Mucosa of descending colon (tissue), 3 donors: ENCODE measurements at regions not wholly inside any gene's neighbourhood (a gene's known extent, or its start where the extent isn't known, plus 50 kb on each side); places are given as distances from the start of the nearest gene placed in this dataset.

Experiments
- ATAC-seq: fragments of 200-7000 bp; cut with Tn5 transposase; one replicate; pipeline ENCODE4 v1.9.1; 2020; ENCODE audit warnings: mild to moderate bottlenecking, moderate library complexity
- DNase-seq, 3 donors: peaks; one replicate each; pipeline ENCODE4 v3.0.0-alpha.2; 2020
- H3K36me3 ChIP-seq: fragments of 200-600 bp; one replicate; pipeline ENCODE4 v1.8.0; 2021; ENCODE audit warnings: low read depth, mild to moderate bottlenecking
- H3K4me1 ChIP-seq: fragments of 200-600 bp; one replicate; pipeline ENCODE4 v1.8.0; 2021; ENCODE audit warnings: low read depth, mild to moderate bottlenecking
- H3K4me3 ChIP-seq: fragments of 200-600 bp; one replicate; pipeline ENCODE4 v1.8.0; 2021; ENCODE audit warnings: mild to moderate bottlenecking
- H3K9me3 ChIP-seq: fragments of 200-600 bp; one replicate; pipeline ENCODE4 v1.8.0; 2021; ENCODE audit warnings: mild to moderate bottlenecking
- CTCF ChIP-seq: fragments of 200-600 bp; IDR thresholded peaks from one replicate; pipeline ENCODE4 v1.8.0; 2022; ENCODE audit warnings: antibody characterized with exemption, mild to moderate bottlenecking
- intact Hi-C, 2 donors: fragments of 100-400 bp; cut with DNase I in 1 of 2; cut with micrococcal nuclease in 1 of 2; formaldehyde crosslinking; loops; one replicate each; pipeline versions ENCODE4 v1.11.0 to v1.11.1; 2022; cut with DNase I, micrococcal nuclease
- donor health status: DM: no; HTN: no; CAD: no; lungs with moderate emphysema.
- donor health status: DM: no; HTN: no; CAD: no.
- donor health status: DM: no; HTN: yes; CAD: no.

GRCh38 chr12:19641235-19642080 lies 202.2 kb downstream of the AEBP2 start:
- Histone ChIP-seq H3K9me3 (no peaks in the 10 kb centered on the region), H3K36me3 (no peaks in the 10 kb centered on the region), H3K4me1 (no peaks in the 10 kb centered on the region), H3K4me3 (no peak overlapping the region)
- no peak for ATAC-seq
- no peak for TF ChIP-seq CTCF
- no peak for DNase-seq
- intact Hi-C loops: no loop called here

- intact Hi-C loops: no loop called here
- Histone ChIP-seq H3K9me3 (no peaks in the 10 kb centered on the region), H3K36me3 (no peaks in the 10 kb centered on the region), H3K4me1 (no peaks in the 10 kb centered on the region), H3K4me3 (no peak overlapping the region)
- no peak for TF ChIP-seq CTCF
- DNase-seq (no peak), ATAC-seq (no peak)
Observed at GRCh38 chr12:19642345-19642744, 203.1 kb downstream of the AEBP2 start.

- intact Hi-C loops: no loop called here
- peak; percentile 15 for TF ChIP-seq CTCF
- H3K4me3 ChIP-seq: no peak overlapping the region
- DNase-seq (peak in 1 of 3 donors; percentile 39), ATAC-seq (peak; percentile 38)
- H3K4me1 ChIP-seq: no peaks in the 10 kb centered on the region
- H3K36me3 ChIP-seq: no peaks in the 10 kb centered on the region
- H3K9me3 ChIP-seq: no peaks in the 10 kb centered on the region
Observed at GRCh38 chr12:19643635-19644034, 204.3 kb downstream of the AEBP2 start.

GRCh38 chr12:19644571-19644970 lies 205.3 kb downstream of the AEBP2 start:
- DNase-seq: no peak
- H3K9me3 ChIP-seq: no peaks in the 10 kb centered on the region
- H3K4me1 ChIP-seq: no peaks in the 10 kb centered on the region
- intact Hi-C loops: no loop called here
- ATAC-seq: no peak
- no peaks in the 10 kb centered on the region for H3K36me3 ChIP-seq
- H3K4me3 ChIP-seq: no peak overlapping the region
- no peak for TF ChIP-seq CTCF

- Histone ChIP-seq H3K36me3 (no peaks in the 10 kb centered on the region), H3K9me3 (no peaks in the 10 kb centered on the region), H3K4me1 (no peaks in the 10 kb centered on the region), H3K4me3 (no peak overlapping the region)
- TF ChIP-seq CTCF: no peak
- no peak for DNase-seq
- intact Hi-C loops: no loop called here
- ATAC-seq: no peak
Observed at GRCh38 chr12:19645823-19646222, 206.5 kb downstream of the AEBP2 start.
